OCI-LY1 (cell line): ENCODE measurements at regions not wholly inside any gene's neighbourhood (a gene's known extent, or its start where the extent isn't known, plus 50 kb on each side); places are given as distances from the start of the nearest gene placed in this dataset.
"Not testable (repeated sequence)": the region's sequence is repeated elsewhere in the genome, so short reads cannot be mapped to it uniquely, and the experiment has no call there.

Source experiments
- EZH2 ChIP-seq: fragments of 200-600 bp; sonication (generic), shearing (Covaris generic); IDR thresholded peaks from 2 replicates; pipeline ENCODE4 v1.8.0; 2017; ENCODE audit warnings: borderline replicate concordance, mixed run types, mild to moderate bottlenecking, antibody characterized with exemption, low read length, moderate library complexity, mixed read lengths
- TF ChIP-seq, protein P1 (sequence below): fragments of 200-600 bp; sonication (generic), shearing (Covaris generic); IDR thresholded peaks from 2 replicates; pipeline ENCODE4 v1.5.1; 2017; ENCODE audit warnings: mild to moderate bottlenecking, antibody characterized with exemption, low read length, moderate library complexity, mixed read lengths

DNA sequence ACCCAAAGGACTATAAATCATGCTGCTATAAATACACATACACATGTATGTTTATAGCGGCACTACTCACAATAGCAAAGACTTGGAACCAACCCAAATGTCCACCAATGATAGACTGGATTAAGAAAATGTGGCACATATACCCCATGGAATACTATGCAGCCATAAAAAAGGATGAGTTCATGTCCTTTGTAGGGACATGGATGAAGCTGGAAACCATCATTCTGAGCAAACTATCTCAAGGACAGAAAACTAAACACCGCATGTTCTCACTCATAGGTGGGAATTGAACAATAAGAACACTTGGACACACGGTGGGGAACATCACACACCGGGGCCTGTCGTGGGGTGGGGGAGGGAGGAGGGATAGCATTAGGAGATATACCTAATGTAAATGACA, 383.9 kb upstream of the F9 start:
- TF ChIP-seq, protein P1, sequence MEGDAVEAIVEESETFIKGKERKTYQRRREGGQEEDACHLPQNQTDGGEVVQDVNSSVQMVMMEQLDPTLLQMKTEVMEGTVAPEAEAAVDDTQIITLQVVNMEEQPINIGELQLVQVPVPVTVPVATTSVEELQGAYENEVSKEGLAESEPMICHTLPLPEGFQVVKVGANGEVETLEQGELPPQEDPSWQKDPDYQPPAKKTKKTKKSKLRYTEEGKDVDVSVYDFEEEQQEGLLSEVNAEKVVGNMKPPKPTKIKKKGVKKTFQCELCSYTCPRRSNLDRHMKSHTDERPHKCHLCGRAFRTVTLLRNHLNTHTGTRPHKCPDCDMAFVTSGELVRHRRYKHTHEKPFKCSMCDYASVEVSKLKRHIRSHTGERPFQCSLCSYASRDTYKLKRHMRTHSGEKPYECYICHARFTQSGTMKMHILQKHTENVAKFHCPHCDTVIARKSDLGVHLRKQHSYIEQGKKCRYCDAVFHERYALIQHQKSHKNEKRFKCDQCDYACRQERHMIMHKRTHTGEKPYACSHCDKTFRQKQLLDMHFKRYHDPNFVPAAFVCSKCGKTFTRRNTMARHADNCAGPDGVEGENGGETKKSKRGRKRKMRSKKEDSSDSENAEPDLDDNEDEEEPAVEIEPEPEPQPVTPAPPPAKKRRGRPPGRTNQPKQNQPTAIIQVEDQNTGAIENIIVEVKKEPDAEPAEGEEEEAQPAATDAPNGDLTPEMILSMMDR = not testable (repeated sequence)
- not testable (repeated sequence) for TF ChIP-seq EZH2
